ENCODE measurements at regions not wholly inside any gene's neighbourhood (a gene's known extent, or its start where the extent isn't known, plus 50 kb on each side); places are given as distances from the start of the nearest gene placed in this dataset.

GRCh38 chr3:31102196-31102879 lies 207.9 kb upstream of the GADL1 start:
- Mint-ChIP-seq H3K27ac (ENCODE audit: unreplicated experiment) (no peak overlapping the region), H3K4me3 (ENCODE audit: unreplicated experiment) (no peak overlapping the region), H3K4me1 (ENCODE audit: unreplicated experiment) (peaks cover 8% of the 10 kb centered on the region), H3K9me3 (ENCODE audit: unreplicated experiment) (no peaks in the 10 kb centered on the region), H3K36me3 (ENCODE audit: unreplicated experiment) (no peaks in the 10 kb centered on the region), H3K27me3 (ENCODE audit: unreplicated experiment) (peaks cover 12% of the 10 kb centered on the region)
- TF ChIP-seq, protein P1, sequence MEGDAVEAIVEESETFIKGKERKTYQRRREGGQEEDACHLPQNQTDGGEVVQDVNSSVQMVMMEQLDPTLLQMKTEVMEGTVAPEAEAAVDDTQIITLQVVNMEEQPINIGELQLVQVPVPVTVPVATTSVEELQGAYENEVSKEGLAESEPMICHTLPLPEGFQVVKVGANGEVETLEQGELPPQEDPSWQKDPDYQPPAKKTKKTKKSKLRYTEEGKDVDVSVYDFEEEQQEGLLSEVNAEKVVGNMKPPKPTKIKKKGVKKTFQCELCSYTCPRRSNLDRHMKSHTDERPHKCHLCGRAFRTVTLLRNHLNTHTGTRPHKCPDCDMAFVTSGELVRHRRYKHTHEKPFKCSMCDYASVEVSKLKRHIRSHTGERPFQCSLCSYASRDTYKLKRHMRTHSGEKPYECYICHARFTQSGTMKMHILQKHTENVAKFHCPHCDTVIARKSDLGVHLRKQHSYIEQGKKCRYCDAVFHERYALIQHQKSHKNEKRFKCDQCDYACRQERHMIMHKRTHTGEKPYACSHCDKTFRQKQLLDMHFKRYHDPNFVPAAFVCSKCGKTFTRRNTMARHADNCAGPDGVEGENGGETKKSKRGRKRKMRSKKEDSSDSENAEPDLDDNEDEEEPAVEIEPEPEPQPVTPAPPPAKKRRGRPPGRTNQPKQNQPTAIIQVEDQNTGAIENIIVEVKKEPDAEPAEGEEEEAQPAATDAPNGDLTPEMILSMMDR (IDR thresholded peaks at IDR 0.05) = no peak
- no peak for DNase-seq (ENCODE audit: extremely low spot score, unreplicated experiment)

- Mint-ChIP-seq H3K9me3 (ENCODE audit: unreplicated experiment) (no peaks in the 10 kb centered on the region), H3K4me1 (ENCODE audit: unreplicated experiment) (peaks cover 8% of the 10 kb centered on the region), H3K27me3 (ENCODE audit: unreplicated experiment) (peaks cover 11% of the 10 kb centered on the region), H3K36me3 (ENCODE audit: unreplicated experiment) (no peaks in the 10 kb centered on the region), H3K27ac (ENCODE audit: unreplicated experiment) (no peak overlapping the region), H3K4me3 (ENCODE audit: unreplicated experiment) (no peak overlapping the region)
- TF ChIP-seq, protein P1 (IDR thresholded peaks at IDR 0.05) = no peak
- DNase-seq (ENCODE audit: extremely low spot score, unreplicated experiment) = no peak
Measured at GRCh38 chr3:31103181-31103580, 208.7 kb upstream of the GADL1 start.

- Mint-ChIP-seq H3K4me3 (ENCODE audit: unreplicated experiment) (no peak overlapping the region), H3K27me3 (ENCODE audit: unreplicated experiment) (peaks cover 11% of the 10 kb centered on the region), H3K36me3 (ENCODE audit: unreplicated experiment) (no peaks in the 10 kb centered on the region), H3K27ac (ENCODE audit: unreplicated experiment) (no peak overlapping the region), H3K9me3 (ENCODE audit: unreplicated experiment) (peaks cover 1% of the 10 kb centered on the region), H3K4me1 (ENCODE audit: unreplicated experiment) (peaks cover 8% of the 10 kb centered on the region)
- TF ChIP-seq, protein P1 (IDR thresholded peaks at IDR 0.05) = no peak
- DNase-seq (ENCODE audit: extremely low spot score, unreplicated experiment) = no peak
Measured at GRCh38 chr3:31103623-31104180, 209.2 kb upstream of the GADL1 start.

DNA sequence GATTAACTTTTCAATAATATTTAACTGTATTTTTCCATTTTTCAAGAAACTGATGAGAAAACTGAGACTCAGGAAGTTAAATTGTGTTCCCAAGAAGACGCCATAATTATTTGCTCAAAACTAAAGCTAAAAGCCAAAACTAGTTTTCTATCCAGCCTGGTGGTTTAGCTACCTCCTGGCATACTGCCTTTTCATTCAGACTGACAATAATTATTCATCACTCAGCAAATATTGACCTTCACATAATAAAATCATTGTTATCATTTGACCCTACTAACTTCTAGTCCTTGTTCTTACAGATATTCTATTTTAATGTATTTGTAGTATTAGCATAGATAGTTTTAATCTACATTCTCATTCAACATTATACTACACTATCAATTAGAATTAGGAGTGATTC lies 210.6 kb upstream of the GADL1 start:
- no peak for DNase-seq (ENCODE audit: extremely low spot score, unreplicated experiment)
- peaks cover 4% of the 10 kb centered on the region for H3K9me3 Mint-ChIP-seq (ENCODE audit: unreplicated experiment)
- peaks cover 8% of the 10 kb centered on the region for H3K4me1 Mint-ChIP-seq (ENCODE audit: unreplicated experiment)
- H3K36me3 Mint-ChIP-seq (ENCODE audit: unreplicated experiment) = no peaks in the 10 kb centered on the region
- H3K27me3 Mint-ChIP-seq (ENCODE audit: unreplicated experiment) = peaks cover 8% of the 10 kb centered on the region
- H3K4me3 Mint-ChIP-seq (ENCODE audit: unreplicated experiment) = no peak overlapping the region
- TF ChIP-seq, protein P1 (IDR thresholded peaks at IDR 0.05) = no peak
- H3K27ac Mint-ChIP-seq (ENCODE audit: unreplicated experiment) = no peak overlapping the region

GRCh38 chr3:31105438-31106077 lies 211.1 kb upstream of the GADL1 start:
- no peaks in the 10 kb centered on the region for H3K36me3 Mint-ChIP-seq (ENCODE audit: unreplicated experiment)
- DNase-seq (ENCODE audit: extremely low spot score, unreplicated experiment) = no peak
- H3K9me3 Mint-ChIP-seq (ENCODE audit: unreplicated experiment) = peaks cover 4% of the 10 kb centered on the region
- H3K4me1 Mint-ChIP-seq (ENCODE audit: unreplicated experiment) = peaks cover 8% of the 10 kb centered on the region
- peaks cover 8% of the 10 kb centered on the region for H3K27me3 Mint-ChIP-seq (ENCODE audit: unreplicated experiment)
- TF ChIP-seq, protein P1 (IDR thresholded peaks at IDR 0.05) = no peak
- no peak overlapping the region for H3K27ac Mint-ChIP-seq (ENCODE audit: unreplicated experiment)
- H3K4me3 Mint-ChIP-seq (ENCODE audit: unreplicated experiment) = no peak overlapping the region

All from osteocyte (in vitro differentiated cells).